PC-9 (cell line): ENCODE measurements at regions not wholly inside any gene's neighbourhood (a gene's known extent, or its start where the extent isn't known, plus 50 kb on each side); places are given as distances from the start of the nearest gene placed in this dataset.
A peak's percentile ranks its signal among the peaks of the same experiment; 100 is the strongest.

Experiments
- BruUV-seq: library from RNA; stranded (reverse); fragments of 400-500 nt; replicated peaks from 2 replicates; lab custom pipeline; 2021; lab: Mats Ljungman, UMichigan
- CTCF ChIA-PET: fragments of 300-600 bp; sonication (Branson Sonifier 250); formaldehyde crosslinking; loops from one replicate; lab custom pipeline; 2022; ENCODE audit warnings: antibody characterized with exemption; lab: Charles Lee
- POLR2A ChIA-PET: fragments of 300-600 bp; sonication (Branson Sonifier 250); formaldehyde crosslinking; loops from one replicate; lab custom pipeline; 2022; ENCODE audit warnings: antibody characterized with exemption; ENCODE audit not compliant: unreplicated experiment; lab: Charles Lee
- DNase-seq, 2 experiments: peaks; one replicate each; pipeline versions ENCODE4 v3.0.0 to v3.0.0-alpha.2; 2015 to 2022; ENCODE audit warnings: mixed read lengths in 1 of 2
- H2AFZ ChIP-seq: fragments of 200-600 bp; sonication (generic); 2 replicates; pipeline ENCODE4 v1.8.1; 2017; ENCODE audit warnings: antibody characterized with exemption
- H3F3A ChIP-seq: fragments of 200-600 bp; sonication (generic); 2 replicates; pipeline ENCODE4 v1.8.1; 2017; ENCODE audit warnings: antibody characterized with exemption, mild to moderate bottlenecking, low read depth; ENCODE audit not compliant: insufficient read depth
- H3K27ac ChIP-seq: fragments of 200-600 bp; sonication (generic); 2 replicates; pipeline ENCODE4 v1.6.1; 2016; ENCODE audit warnings: mixed run types
- H3K27me3 ChIP-seq: fragments of 200-600 bp; sonication (generic); 2 replicates; pipeline ENCODE4 v1.6.1; 2016; ENCODE audit warnings: low read depth, mixed run types; ENCODE audit not compliant: insufficient read depth
- H3K36me3 ChIP-seq: fragments of 200-600 bp; sonication (generic); 2 replicates; pipeline ENCODE4 v1.6.1; 2016; ENCODE audit warnings: low read depth, mixed run types
- H3K4me1 ChIP-seq: fragments of 200-600 bp; sonication (generic); replicated peaks from 2 replicates; pipeline ENCODE4 v1.6.1; 2016; ENCODE audit warnings: mixed run types; ENCODE audit not compliant: insufficient read depth
- H3K4me2 ChIP-seq: fragments of 200-600 bp; sonication (generic); 2 replicates; pipeline ENCODE4 v1.6.1; 2017; ENCODE audit warnings: mixed run types
- H3K4me3 ChIP-seq: fragments of 200-600 bp; sonication (generic); 2 replicates; pipeline ENCODE4 v1.6.1; 2016; ENCODE audit warnings: mixed run types
- H3K79me2 ChIP-seq: fragments of 200-600 bp; sonication (generic); 2 replicates; pipeline ENCODE4 v1.6.1; 2017; ENCODE audit warnings: low read depth, mixed run types
- H3K9me2 ChIP-seq: fragments of 200-600 bp; sonication (generic); 2 replicates; pipeline ENCODE4 v1.8.1; 2017; ENCODE audit warnings: mild to moderate bottlenecking; ENCODE audit not compliant: insufficient read depth
- H3K9me3 ChIP-seq: fragments of 200-600 bp; sonication (generic); 2 replicates; pipeline ENCODE4 v1.8.1; 2016; ENCODE audit warnings: low read depth; ENCODE audit not compliant: insufficient read depth
- H4K20me1 ChIP-seq: fragments of 200-600 bp; sonication (generic); 2 replicates; pipeline ENCODE4 v1.8.1; 2017; ENCODE audit not compliant: insufficient read depth
- EZH2 ChIP-seq: fragments of 200-600 bp; sonication (generic); IDR thresholded peaks from 2 replicates; pipeline ENCODE4 v1.8.0; 2017; ENCODE audit warnings: antibody characterized with exemption, low read depth
- intact Hi-C: fragments of 100-400 bp; cut with micrococcal nuclease; formaldehyde crosslinking; loops from one replicate; pipeline ENCODE4 v1.10.0; 2022; ENCODE audit not compliant: unreplicated experiment
- TF ChIP-seq, protein P1 (sequence below): fragments of 200-600 bp; sonication (generic); conservative IDR thresholded peaks from 2 replicates; pipeline ENCODE4 v1.6.1; 2017; ENCODE audit warnings: mixed run types, antibody characterized with exemption, mild to moderate bottlenecking, moderate library complexity

DNA sequence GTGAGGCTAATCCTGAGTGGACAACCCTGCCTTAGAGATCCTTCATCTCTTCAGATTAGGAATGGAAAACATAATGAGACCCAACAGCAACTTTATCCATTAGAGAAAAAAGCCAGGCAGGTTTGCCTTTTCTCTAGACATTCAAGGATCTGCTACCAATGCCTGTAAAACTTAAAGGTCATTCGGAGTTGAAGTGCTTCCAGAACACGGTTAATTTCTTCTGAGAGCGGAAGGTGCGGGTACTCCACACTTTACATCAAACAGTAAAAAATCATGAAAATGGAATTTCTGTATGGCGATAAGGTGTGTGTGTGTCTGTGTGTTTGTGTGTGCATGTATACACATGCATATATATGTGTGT lies 65.2 kb upstream of the PRKACB start:
- no peaks in the 10 kb centered on the region for H3K9me2 ChIP-seq
- CTCF ChIA-PET = interaction anchor here (0.5 kb wide), 1 partner anchor 8 kb away, joined by 3 read pairs; no protein-coding TSS in a partner anchor
- H3K4me2 ChIP-seq = peak overlapping the region; percentile 79
- intact Hi-C loops = loop anchor here (10.0 kb wide), 1 partner anchor 216 kb away; no protein-coding TSS in a partner anchor
- no peaks in the 10 kb centered on the region for H4K20me1 ChIP-seq
- 0 out of 2 replicates have a peak, but pooled peaks cover 5% of the 10 kb centered on the region for H3F3A ChIP-seq
- H3K27me3 ChIP-seq = no peaks in the 10 kb centered on the region
- BruUV-seq = no TSS peak
- peak overlapping the region; percentile 97 for H2AFZ ChIP-seq
- H3K36me3 ChIP-seq = no peaks in the 10 kb centered on the region
- no peaks in the 10 kb centered on the region for H3K9me3 ChIP-seq
- POLR2A ChIA-PET = no interaction called here
- no peak for DNase-seq
- TF ChIP-seq, protein P1, sequence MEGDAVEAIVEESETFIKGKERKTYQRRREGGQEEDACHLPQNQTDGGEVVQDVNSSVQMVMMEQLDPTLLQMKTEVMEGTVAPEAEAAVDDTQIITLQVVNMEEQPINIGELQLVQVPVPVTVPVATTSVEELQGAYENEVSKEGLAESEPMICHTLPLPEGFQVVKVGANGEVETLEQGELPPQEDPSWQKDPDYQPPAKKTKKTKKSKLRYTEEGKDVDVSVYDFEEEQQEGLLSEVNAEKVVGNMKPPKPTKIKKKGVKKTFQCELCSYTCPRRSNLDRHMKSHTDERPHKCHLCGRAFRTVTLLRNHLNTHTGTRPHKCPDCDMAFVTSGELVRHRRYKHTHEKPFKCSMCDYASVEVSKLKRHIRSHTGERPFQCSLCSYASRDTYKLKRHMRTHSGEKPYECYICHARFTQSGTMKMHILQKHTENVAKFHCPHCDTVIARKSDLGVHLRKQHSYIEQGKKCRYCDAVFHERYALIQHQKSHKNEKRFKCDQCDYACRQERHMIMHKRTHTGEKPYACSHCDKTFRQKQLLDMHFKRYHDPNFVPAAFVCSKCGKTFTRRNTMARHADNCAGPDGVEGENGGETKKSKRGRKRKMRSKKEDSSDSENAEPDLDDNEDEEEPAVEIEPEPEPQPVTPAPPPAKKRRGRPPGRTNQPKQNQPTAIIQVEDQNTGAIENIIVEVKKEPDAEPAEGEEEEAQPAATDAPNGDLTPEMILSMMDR = no peak
- no peak for TF ChIP-seq EZH2
- peaks cover 22% of the 10 kb centered on the region for H3K79me2 ChIP-seq
- H3K4me3 ChIP-seq = peak overlapping the region; percentile 82
- peaks cover 18% of the 10 kb centered on the region for H3K4me1 ChIP-seq
- H3K27ac ChIP-seq = 0 out of 2 replicates have a peak overlapping the region, but pooled peaks have one; percentile 20

- no peaks in the 10 kb centered on the region for H4K20me1 ChIP-seq
- peaks cover 18% of the 10 kb centered on the region for H3K4me1 ChIP-seq
- H3F3A ChIP-seq = 0 out of 2 replicates have a peak, but pooled peaks cover 5% of the 10 kb centered on the region
- no peaks in the 10 kb centered on the region for H3K9me3 ChIP-seq
- no peak for DNase-seq
- peak overlapping the region; percentile 82 for H3K4me3 ChIP-seq
- TSS peak; percentile 34 for BruUV-seq
- H2AFZ ChIP-seq = peak overlapping the region; percentile 97
- CTCF ChIA-PET = no interaction called here
- TF ChIP-seq EZH2 = no peak
- TF ChIP-seq, protein P1 = no peak
- intact Hi-C loops = loop anchor here (10.0 kb wide), 1 partner anchor 217 kb away; no protein-coding TSS in a partner anchor
- H3K27ac ChIP-seq = peak overlapping the region; percentile 20; the same call in 1 of the 2 replicates
- peaks cover 22% of the 10 kb centered on the region for H3K79me2 ChIP-seq
- peak overlapping the region; percentile 79 for H3K4me2 ChIP-seq
- POLR2A ChIA-PET = no interaction called here
- no peaks in the 10 kb centered on the region for H3K27me3 ChIP-seq
- H3K36me3 ChIP-seq = no peaks in the 10 kb centered on the region
- H3K9me2 ChIP-seq = no peaks in the 10 kb centered on the region
Observed at GRCh38 chr1:84078108-84078841, 65.8 kb upstream of the PRKACB start.

DNA sequence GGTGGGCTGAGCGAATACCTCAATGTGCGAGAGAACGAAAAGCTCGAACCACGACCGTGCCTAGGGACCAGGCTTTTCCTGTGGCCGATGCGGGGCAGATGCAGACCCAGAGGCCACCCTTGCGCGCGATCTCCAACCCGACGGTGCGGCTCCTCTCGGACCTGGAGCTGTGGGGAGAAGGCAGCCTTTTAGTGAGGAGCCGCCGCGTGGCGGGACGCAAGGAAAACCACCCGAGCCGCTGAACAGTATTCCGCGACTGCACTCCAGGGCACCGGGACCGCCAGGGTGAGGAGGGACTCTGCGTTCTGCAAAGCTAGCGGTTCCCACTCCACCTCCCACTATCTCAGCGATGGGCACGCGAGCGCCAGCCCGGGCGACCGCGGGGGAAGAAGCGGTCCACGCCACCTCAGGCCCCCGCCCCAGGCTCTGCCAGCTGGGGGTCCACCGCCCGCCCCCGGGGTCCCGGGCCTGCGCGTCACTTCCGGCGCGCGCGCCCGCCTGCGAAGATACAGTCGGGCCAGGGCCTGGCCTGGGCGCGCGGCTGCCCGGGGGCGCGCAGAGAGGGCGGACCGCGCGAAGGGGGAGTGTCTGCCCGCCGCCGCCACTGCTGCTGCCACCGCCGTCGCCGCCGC lies 66.5 kb upstream of the PRKACB start:
- intact Hi-C loops = loop anchor here (10.0 kb wide), 1 partner anchor 217 kb away; no protein-coding TSS in a partner anchor
- Histone ChIP-seq H3K27me3 (no peaks in the 10 kb centered on the region), H3K36me3 (no peaks in the 10 kb centered on the region), H3K27ac (peak overlapping the region; percentile 29; the same call in 1 of the 2 replicates), H3K4me2 (peak overlapping the region; percentile 79), H3K79me2 (peaks cover 22% of the 10 kb centered on the region), H2AFZ (peak overlapping the region; percentile 97), H3K9me2 (no peaks in the 10 kb centered on the region), H3K4me3 (peak overlapping the region; percentile 82), H3F3A (0 out of 2 replicates have a peak, but pooled peaks cover 5% of the 10 kb centered on the region), H3K4me1 (peaks cover 18% of the 10 kb centered on the region), H3K9me3 (no peaks in the 10 kb centered on the region), H4K20me1 (no peaks in the 10 kb centered on the region)
- ChIA-PET CTCF (no interaction called here), POLR2A (no interaction called here)
- no TSS peak for BruUV-seq
- DNase-seq = peak; percentile 48 to 70
- TF ChIP-seq EZH2 = no peak
